Mucosa of gallbladder (tissue), 1 donor: ENCODE measurements at regions not wholly inside any gene's neighbourhood (a gene's known extent, or its start where the extent isn't known, plus 50 kb on each side); places are given as distances from the start of the nearest gene placed in this dataset.
A peak's percentile ranks its signal among the peaks of the same experiment; 100 is the strongest.
"Not testable (repeated sequence)": the region's sequence is repeated elsewhere in the genome, so short reads cannot be mapped to it uniquely, and the experiment has no call there.

Experiments used
- DNase-seq: peaks from one replicate; pipeline ENCODE4 v3.0.0-alpha.2; 2020; ENCODE audit warnings: low spot score
- donor health status: DM: no; HTN: no; CAD: no.

- no peak for DNase-seq
Measured at GRCh38 chr10:64011912-64012714, 490.9 kb downstream of the REEP3 start.

DNA sequence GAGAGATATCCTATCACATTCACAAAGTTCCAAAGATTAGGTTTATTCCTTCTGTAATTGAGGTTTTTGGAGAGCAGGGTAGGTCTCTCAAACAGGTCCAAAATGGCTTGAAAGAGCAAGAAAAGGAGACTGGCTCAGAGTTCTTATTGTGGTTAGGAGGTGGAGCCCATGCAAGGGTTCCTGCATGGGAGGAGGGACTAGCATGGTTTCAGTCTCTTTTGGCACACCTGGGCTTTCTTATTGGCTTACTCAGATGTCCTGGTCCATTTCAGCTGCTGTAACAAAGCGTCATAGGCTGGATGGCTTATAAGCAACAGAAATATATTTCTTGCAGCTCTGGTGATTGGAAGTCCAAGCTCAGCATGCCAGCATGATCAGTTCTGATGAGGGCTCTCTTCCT, 493.1 kb downstream of the REEP3 start:
- no peak for DNase-seq

GRCh38 chr10:64023926-64024470, 502.8 kb downstream of the REEP3 start:
- no peak for DNase-seq

- no peak for DNase-seq
Measured at GRCh38 chr10:64033711-64034110, 512.5 kb downstream of the REEP3 start.

GRCh38 chr10:64036321-64036930, 515.2 kb downstream of the REEP3 start:
- DNase-seq, result no peak

GRCh38 chr10:64037071-64037661, 516.0 kb downstream of the REEP3 start:
- DNase-seq, result no peak

DNA sequence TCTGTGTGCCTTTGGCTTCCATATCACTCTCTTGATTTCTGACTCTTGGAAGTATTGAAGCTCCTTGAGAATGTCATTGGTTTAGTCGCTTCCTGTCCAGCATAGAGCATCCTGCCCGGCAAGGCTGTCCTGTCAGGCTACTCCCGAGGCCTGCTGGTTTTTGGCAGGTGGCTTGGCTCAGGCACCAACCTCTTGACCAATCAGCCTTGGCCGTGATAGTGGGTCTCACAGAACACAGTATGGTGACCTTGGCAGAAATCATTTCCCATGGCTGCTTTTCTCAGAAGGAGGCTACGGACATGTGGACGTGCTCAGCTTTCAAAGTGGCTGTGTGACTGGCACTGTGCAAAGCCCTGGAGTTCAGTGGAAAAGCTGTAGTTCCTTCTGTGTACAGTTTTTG, 516.9 kb downstream of the REEP3 start:
- no peak for DNase-seq

- DNase-seq, result no peak
Measured at GRCh38 chr10:64039198-64039597, 518.0 kb downstream of the REEP3 start.

GRCh38 chr10:64040781-64041180, 519.6 kb downstream of the REEP3 start:
- no peak for DNase-seq

DNA sequence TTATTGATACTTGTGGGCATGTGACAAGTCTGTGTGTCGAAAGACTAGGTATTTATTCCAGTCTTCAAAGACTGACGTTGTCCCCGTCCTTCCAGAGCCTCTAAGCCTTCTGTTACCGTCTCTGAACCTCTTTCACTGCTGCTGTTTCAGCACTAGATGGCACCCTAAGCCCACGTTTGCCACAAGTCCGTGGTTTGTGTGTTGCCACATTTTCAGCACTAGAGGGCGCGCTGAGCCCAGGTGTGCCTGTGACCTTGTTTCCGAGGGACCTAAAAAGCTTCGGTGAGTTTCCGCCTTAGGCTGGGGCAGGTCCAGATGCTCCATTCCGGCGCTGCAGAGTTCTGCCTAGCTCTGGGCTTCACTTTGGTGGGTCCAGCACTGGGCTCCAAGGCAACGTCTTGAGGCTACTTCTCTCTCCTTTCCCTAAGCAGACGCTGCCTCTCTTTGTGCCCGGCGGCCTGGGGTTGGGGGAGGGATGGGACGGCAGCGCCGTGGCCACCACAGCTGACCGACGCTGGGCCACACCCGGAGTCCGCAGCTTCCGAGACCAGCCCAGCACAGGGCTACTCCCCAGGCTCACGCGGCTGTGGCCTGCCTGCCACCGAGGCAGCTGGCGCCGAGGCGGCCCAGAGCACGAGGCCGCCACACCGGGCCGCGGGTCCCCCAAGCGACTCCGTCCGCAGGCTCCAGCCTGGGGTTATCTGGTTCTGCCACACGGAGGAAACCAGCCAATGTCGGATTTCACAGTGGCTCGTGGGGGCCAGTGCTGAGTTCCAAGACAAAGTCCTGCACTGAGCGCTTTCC, 520.2 kb downstream of the REEP3 start:
- peak; percentile 80 for DNase-seq

DNA sequence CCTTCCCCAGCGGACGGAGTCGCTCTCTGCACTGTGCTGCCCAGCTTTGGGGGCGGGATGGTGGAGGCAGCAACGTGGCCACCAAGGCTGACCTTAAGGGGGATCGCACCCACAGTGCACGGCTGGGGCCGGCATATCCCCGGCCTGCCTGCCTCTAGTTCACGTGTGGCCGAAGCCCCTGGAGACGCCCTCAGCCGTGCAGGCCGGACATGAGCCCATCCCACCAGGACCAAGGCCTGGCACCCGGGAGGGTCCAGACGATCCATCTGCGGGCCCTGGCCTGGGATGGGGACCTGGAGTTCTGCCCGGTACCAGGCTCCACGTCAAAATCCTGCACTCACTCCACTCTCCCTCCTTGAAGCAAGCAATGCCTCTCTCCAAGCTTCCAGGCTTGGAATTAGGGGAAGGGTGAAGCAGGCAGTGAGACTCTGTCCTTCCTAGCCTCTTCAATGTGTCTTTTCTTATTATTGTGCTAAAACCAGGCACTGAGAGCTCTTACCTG, 520.8 kb downstream of the REEP3 start:
- DNase-seq, result no peak

DNA sequence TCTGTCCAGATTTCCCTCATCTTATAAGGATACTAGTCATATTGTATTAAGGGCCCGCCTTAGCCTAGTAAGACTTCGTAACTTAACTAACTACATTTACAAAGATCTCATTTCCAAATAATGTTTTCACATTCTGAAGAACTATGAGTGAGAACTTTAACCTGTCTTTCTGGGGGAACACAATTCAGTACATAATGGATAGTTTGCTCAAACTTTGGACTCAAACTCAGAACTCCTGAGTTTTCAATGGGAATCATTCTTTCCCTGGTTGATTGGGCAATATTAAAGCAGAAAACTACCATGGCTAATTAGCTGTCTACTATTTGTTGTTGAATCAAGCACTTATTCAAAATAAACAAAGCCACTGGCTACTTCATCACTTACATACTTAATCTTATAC, 522.9 kb downstream of the REEP3 start:
- no peak for DNase-seq

GRCh38 chr10:64044957-64045632, 523.9 kb downstream of the REEP3 start:
- not testable (repeated sequence) for DNase-seq

GRCh38 chr10:64054392-64054791, 533.2 kb downstream of the REEP3 start:
- DNase-seq, result no peak

DNA sequence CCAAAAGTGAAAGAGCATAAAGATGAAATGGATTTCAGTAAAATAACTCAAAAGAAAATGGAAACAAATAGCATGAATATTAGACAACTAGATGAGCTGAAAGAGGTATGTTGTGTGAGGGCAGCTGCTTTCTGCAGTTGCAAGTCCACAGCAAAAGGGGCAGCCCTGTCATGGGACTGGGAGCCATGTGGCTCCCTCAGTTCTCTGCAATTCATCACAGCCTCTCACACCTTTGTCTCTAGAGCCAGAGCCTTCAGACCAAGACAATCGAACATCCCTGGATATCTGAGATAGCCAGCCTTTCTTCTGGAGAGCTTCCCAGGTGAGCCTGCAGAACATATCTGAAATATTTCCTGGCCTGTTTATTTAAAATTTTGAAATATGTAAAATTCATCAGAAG, 538.7 kb downstream of the REEP3 start:
- no peak for DNase-seq

DNA sequence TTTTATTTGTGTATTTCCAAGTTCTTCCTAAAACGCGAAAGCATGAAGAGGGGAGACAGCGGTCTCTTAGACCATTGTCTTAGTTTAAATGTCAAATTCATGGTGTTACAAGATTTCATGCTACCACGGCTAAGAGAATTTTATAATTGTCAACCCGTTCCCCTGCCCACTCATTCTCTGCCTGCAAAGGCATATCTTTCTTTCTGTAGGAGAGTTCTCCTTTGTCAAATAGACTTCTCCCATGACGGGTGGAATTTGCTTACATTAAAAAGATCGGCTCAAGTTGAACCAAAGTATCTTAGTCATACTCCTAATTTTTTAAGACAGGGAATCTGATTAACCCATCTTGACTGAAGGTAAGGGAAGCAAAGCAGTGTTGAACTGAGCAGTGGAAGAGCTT, 539.2 kb downstream of the REEP3 start:
- no peak for DNase-seq

DNA sequence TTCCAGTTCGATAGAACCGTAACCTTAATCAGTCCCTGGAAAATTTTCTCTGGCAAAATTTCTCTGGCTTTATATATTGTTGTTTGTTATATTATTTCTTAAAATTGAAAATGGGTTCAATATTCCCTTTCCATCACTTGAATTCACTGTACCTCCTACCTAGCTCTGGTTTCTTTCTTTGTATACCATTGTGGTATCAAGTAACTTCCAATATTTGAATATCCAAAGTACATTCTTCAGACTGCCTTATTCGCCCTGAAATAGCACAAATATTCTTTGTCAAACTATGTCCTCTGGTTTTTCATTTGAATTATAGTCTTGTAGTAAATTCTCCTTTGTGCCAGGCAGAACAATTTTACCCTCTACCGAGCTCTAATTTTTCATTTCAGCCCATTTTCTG, 541.6 kb downstream of the REEP3 start:
- no peak for DNase-seq

- no peak for DNase-seq
Measured at GRCh38 chr10:64067009-64067606, 545.9 kb downstream of the REEP3 start.

DNA sequence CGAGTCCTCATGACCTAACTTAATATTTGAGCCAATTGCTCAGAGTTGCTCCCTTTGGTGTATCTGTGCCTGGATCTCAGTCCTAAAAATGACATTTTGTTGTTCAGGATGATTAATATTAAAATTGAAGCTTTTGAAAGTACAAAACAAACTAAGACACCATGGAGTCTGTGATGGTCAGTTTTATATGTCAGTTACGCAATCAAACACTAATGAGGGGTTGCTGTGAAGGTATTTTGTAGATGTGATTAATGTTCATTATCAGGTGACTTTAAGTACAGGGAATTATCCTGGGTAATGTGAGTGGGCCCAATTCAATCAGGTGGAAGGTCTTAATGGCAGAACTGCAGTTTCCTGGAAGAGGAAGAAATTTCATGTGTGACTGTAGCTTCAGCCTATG, 546.7 kb downstream of the REEP3 start:
- no peak for DNase-seq

- DNase-seq, result no peak
Measured at GRCh38 chr10:64070241-64070640, 549.0 kb downstream of the REEP3 start.

DNA sequence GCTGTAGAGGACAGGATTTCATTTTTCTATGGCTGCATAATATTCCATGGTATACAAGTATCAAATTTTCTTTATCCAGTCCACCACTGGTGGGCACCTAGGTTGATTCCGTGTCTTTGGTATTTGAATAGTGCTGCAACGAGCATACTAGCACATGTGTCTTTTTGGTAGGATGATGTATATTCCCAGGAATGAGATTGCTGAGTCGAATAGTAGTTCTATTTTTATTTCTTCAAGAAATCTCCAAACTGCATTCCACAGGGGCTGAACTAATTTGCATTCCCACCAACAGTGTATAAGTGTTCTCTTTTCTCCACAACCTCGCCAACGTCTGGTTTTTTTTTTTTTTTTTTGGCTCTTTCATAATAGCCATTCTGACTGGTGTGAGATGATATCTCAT, 550.0 kb downstream of the REEP3 start:
- no peak for DNase-seq
